ENCODE measurements at regions not wholly inside any gene's neighbourhood (a gene's known extent, or its start where the extent isn't known, plus 50 kb on each side); places are given as distances from the start of the nearest gene placed in this dataset.

- TF ChIP-seq CTCF (IDR thresholded peaks at IDR 0.05) (no peak), POLR2A (IDR thresholded peaks at IDR 0.05) (no peak), POLR2AphosphoS5 (IDR thresholded peaks at IDR 0.05) (no peak)
Observed at GRCh38 chr3:152051501-152052404, 178.3 kb downstream of the SUCNR1 start.

Measured in prostate gland (tissue), 2 donors.